Panc1 (cell line): ENCODE measurements at regions not wholly inside any gene's neighbourhood (a gene's known extent, or its start where the extent isn't known, plus 50 kb on each side); places are given as distances from the start of the nearest gene placed in this dataset.

Source experiments
- ATAC-seq: fragments of 200-7000 bp; cut with Tn5 transposase; 2 replicates; pipeline ENCODE4 v1.9.1; 2020; ENCODE audit warnings: mild to moderate bottlenecking, moderate library complexity
- BruUV-seq: library from RNA; stranded (reverse); fragments of 400-500 nt; replicated peaks from 2 replicates; lab custom pipeline; 2021; lab: Mats Ljungman, UMichigan
- CTCF ChIA-PET: fragments of 300-600 bp; sonication (Branson Sonifier 250); formaldehyde crosslinking; loops from one replicate; lab custom pipeline; 2022; ENCODE audit warnings: antibody characterized with exemption; lab: Charles Lee
- POLR2A ChIA-PET: fragments of 300-600 bp; sonication (Branson Sonifier 250); formaldehyde crosslinking; loops from one replicate; lab custom pipeline; 2022; ENCODE audit warnings: antibody characterized with exemption; lab: Charles Lee
- DNase-seq: peaks from one replicate; pipeline ENCODE4 v3.0.0-alpha.2; 2010; ENCODE audit warnings: low read depth, low spot score
- H3K27ac ChIP-seq: 2 replicates; pipeline ENCODE4 v1.5.1; 2011; ENCODE audit warnings: mild to moderate bottlenecking, low read length, inconsistent platforms
- H3K27me3 ChIP-seq: fragments of 200-500 bp; sonication (Bioruptor generic); 2 replicates; pipeline ENCODE4 v1.6.0; 2014; ENCODE audit warnings: low read length, inconsistent platforms; ENCODE audit not compliant: control insufficient read depth, insufficient read depth
- H3K36me3 ChIP-seq: fragments of 200-500 bp; sonication (Bioruptor generic); 2 replicates; pipeline ENCODE4 v1.5.1; 2014; ENCODE audit warnings: inconsistent platforms, mild to moderate bottlenecking, low read length, moderate library complexity; ENCODE audit not compliant: control insufficient read depth, insufficient read depth
- H3K4me1 ChIP-seq: 2 replicates; pipeline ENCODE4 v1.5.1; 2011; ENCODE audit warnings: inconsistent platforms, mild to moderate bottlenecking, low read length, moderate library complexity; ENCODE audit not compliant: control insufficient read depth, insufficient read depth
- H3K4me3 ChIP-seq, 2 experiments: 2 replicates each; pipeline ENCODE4 v1.5.1; 2011 to 2012; ENCODE audit warnings: low read depth in 2 of 2, low read length in 2 of 2, mild to moderate bottlenecking in 2 of 2, inconsistent platforms in 1 of 2, moderate library complexity in 1 of 2
- H3K9me3 ChIP-seq: fragments of 200-500 bp; sonication (Bioruptor generic); 2 replicates; pipeline ENCODE4 v1.5.1; 2014; ENCODE audit warnings: low read depth, mild to moderate bottlenecking, inconsistent platforms, low read length, moderate library complexity; ENCODE audit not compliant: control insufficient read depth, insufficient read depth
- POLR2AphosphoS5 ChIP-seq: IDR thresholded peaks from 2 replicates; pipeline ENCODE4 v1.6.1; 2012; ENCODE audit warnings: mild to moderate bottlenecking, low read depth, low read length, moderate library complexity
- REST ChIP-seq, 2 experiments: IDR thresholded peaks; 2 replicates each; pipeline ENCODE4 v1.6.1; 2011 to 2012; ENCODE audit warnings: low read depth in 2 of 2, control low read depth in 1 of 2, low read length in 1 of 2, mild to moderate bottlenecking in 1 of 2, moderate library complexity in 1 of 2; ENCODE audit not compliant: insufficient read depth in 1 of 2
- SIN3A ChIP-seq: IDR thresholded peaks from 2 replicates; pipeline ENCODE4 v1.6.1; 2012; ENCODE audit warnings: low read depth, mild to moderate bottlenecking, low read length, moderate library complexity, borderline replicate concordance; ENCODE audit not compliant: insufficient read depth
- TCF7L2 ChIP-seq: IDR thresholded peaks from 2 replicates; pipeline ENCODE4 v1.6.1; 2011; ENCODE audit warnings: mild to moderate bottlenecking, low read depth, low read length, inconsistent platforms
- in situ Hi-C: cut with HindIII; loops from 2 replicates; pipeline ENCODE4 v1.10.0; 2016; ENCODE audit warnings: low sequenced_read_pairs, low pct_unique_long_range_greater_than_20kb
- intact Hi-C: fragments of 100-400 bp; cut with micrococcal nuclease; formaldehyde crosslinking; loops from one replicate; pipeline ENCODE4 v1.10.0; 2022; ENCODE audit not compliant: unreplicated experiment
- TF ChIP-seq, protein P1 (sequence below): fragments of 450-650 bp; IDR thresholded peaks from 2 replicates; pipeline ENCODE4 v1.5.1; 2017; ENCODE audit warnings: mild to moderate bottlenecking

DNA sequence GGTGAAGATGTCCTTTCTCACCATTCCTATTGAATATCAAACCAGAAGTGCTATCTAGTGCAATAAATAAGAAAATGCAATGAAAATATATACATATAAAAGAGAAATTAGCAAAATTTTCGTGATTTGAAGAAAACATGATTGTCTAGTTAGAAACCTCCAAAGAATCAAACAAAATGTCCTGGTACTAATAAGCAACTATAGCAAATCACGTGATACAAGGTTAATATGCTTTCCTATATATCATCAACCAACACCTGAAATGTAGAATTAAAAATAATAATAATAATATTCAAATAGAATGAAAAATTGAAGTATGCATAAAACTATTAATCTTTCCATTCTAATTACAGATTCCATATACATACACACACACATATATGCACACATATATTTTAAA, 183.9 kb upstream of the POM121L12 start:
- no peaks in the 10 kb centered on the region for H3K9me3 ChIP-seq
- no peak overlapping the region for H3K4me3 ChIP-seq
- no peaks in the 10 kb centered on the region for H3K27me3 ChIP-seq
- in situ Hi-C loops (no loop called here), intact Hi-C loops (no loop called here)
- no peak overlapping the region for H3K27ac ChIP-seq
- no TSS peak for BruUV-seq
- ATAC-seq (no peak), DNase-seq (no peak)
- no peaks in the 10 kb centered on the region for H3K4me1 ChIP-seq
- H3K36me3 ChIP-seq, result no peaks in the 10 kb centered on the region
- CTCF ChIA-PET, result no interaction called here
- POLR2A ChIA-PET, result no interaction called here
- TF ChIP-seq POLR2AphosphoS5 (no peak), TCF7L2 (no peak), SIN3A (no peak)
- TF ChIP-seq, protein P1, sequence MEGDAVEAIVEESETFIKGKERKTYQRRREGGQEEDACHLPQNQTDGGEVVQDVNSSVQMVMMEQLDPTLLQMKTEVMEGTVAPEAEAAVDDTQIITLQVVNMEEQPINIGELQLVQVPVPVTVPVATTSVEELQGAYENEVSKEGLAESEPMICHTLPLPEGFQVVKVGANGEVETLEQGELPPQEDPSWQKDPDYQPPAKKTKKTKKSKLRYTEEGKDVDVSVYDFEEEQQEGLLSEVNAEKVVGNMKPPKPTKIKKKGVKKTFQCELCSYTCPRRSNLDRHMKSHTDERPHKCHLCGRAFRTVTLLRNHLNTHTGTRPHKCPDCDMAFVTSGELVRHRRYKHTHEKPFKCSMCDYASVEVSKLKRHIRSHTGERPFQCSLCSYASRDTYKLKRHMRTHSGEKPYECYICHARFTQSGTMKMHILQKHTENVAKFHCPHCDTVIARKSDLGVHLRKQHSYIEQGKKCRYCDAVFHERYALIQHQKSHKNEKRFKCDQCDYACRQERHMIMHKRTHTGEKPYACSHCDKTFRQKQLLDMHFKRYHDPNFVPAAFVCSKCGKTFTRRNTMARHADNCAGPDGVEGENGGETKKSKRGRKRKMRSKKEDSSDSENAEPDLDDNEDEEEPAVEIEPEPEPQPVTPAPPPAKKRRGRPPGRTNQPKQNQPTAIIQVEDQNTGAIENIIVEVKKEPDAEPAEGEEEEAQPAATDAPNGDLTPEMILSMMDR, result no peak

DNA sequence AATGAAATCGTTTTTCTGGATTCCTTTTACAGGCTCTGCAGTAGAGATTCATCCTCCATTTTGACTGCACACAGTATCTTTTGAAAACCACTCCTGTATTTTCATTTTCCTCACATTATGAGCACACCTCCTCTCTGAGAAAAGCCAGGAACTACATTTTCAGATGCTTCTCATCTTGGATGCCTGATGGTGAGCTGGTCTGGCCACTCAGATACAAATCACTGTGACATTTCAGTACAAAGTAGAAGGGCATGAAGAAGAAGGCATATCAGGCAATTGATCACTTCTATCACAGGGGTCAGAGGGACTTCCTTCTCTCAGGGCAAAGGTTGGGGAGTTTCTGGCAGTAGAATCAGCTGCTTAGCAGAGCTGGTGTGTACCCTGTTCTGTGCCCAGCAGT, 192.0 kb upstream of the POM121L12 start:
- Histone ChIP-seq H3K9me3 (no peaks in the 10 kb centered on the region), H3K4me3 (no peak overlapping the region), H3K4me1 (no peaks in the 10 kb centered on the region), H3K27me3 (no peaks in the 10 kb centered on the region), H3K27ac (no peak overlapping the region), H3K36me3 (no peaks in the 10 kb centered on the region)
- no peak for DNase-seq
- TF ChIP-seq REST (IDR thresholded peaks at IDR 0.05; ENCODE audit: insufficient read depth in 1 of 2, low read depth in 2 of 2, low read length in 1 of 2) (no peak), TCF7L2 (no peak), SIN3A (no peak), POLR2AphosphoS5 (no peak)
- TF ChIP-seq, protein P1, result no peak
- in situ Hi-C loops, result no loop called here
- intact Hi-C loops, result no loop called here
- ChIA-PET CTCF (no interaction called here), POLR2A (no interaction called here)
- ATAC-seq, result no peak
- BruUV-seq, result no TSS peak
